WTC11 (cell line): ENCODE measurements at regions not wholly inside any gene's neighbourhood (a gene's known extent, or its start where the extent isn't known, plus 50 kb on each side); places are given as distances from the start of the nearest gene placed in this dataset.

Experiments used
- ATAC-seq: fragments of 200-7000 bp; cut with Tn5 transposase; 2 replicates; pipeline ENCODE4 v1.10.0; 2021; ENCODE audit warnings: mild to moderate bottlenecking, moderate library complexity
- CTCF ChIA-PET: fragments of 300-600 bp; sonication (Branson Sonifier 250); formaldehyde crosslinking; loops from one replicate; lab custom pipeline; 2021; ENCODE audit warnings: antibody characterized with exemption; lab: Charles Lee
- POLR2A ChIA-PET: fragments of 350-600 bp; sonication (Branson Sonifier 250); formaldehyde crosslinking; loops from one replicate; lab custom pipeline; 2021; ENCODE audit warnings: antibody characterized with exemption; lab: Charles Lee
- DNase-seq: peaks from one replicate; pipeline ENCODE4 v3.0.0; 2021; ENCODE audit warnings: low spot score
- H3K27ac Mint-ChIP-seq: 2 replicates; pipeline ENCODE4 v1.8.0; 2021; ENCODE audit warnings: mixed read lengths
- H3K27me3 Mint-ChIP-seq: 2 replicates; pipeline ENCODE4 v1.8.0; 2021; ENCODE audit warnings: low read depth, mild to moderate bottlenecking, moderate library complexity, mixed read lengths
- H3K36me3 Mint-ChIP-seq: 2 replicates; pipeline ENCODE4 v1.8.0; 2021; ENCODE audit warnings: mixed read lengths
- H3K4me1 Mint-ChIP-seq: 2 replicates; pipeline ENCODE4 v1.8.0; 2022; ENCODE audit warnings: mixed read lengths
- H3K4me3 Mint-ChIP-seq: 2 replicates; pipeline ENCODE4 v1.8.0; 2021; ENCODE audit warnings: mild to moderate bottlenecking, moderate library complexity, mixed read lengths
- H3K9me3 Mint-ChIP-seq: 2 replicates; pipeline ENCODE4 v1.8.0; 2021; ENCODE audit warnings: mixed read lengths
- AFF4 ChIP-seq: sonication (generic); formaldehyde crosslinking; IDR thresholded peaks from 2 replicates; pipeline ENCODE4 v1.8.1; 2023; ENCODE audit warnings: mild to moderate bottlenecking, missing genetic modification reagents, borderline replicate concordance
- ATF3 ChIP-seq: sonication (generic); formaldehyde crosslinking; conservative IDR thresholded peaks from 2 replicates; pipeline ENCODE4 v1.8.1; 2022; ENCODE audit warnings: mild to moderate bottlenecking, missing genetic modification reagents
- CREB1 ChIP-seq: sonication (generic); formaldehyde crosslinking; IDR thresholded peaks from 2 replicates; pipeline ENCODE4 v1.8.0; 2023; ENCODE audit warnings: mild to moderate bottlenecking, missing genetic modification reagents
- EMX1 ChIP-seq: fragments of 250-450 bp; sonication (Bioruptor Pico); IDR thresholded peaks from 2 replicates; pipeline ENCODE4 v1.8.0; 2021; ENCODE audit warnings: mild to moderate bottlenecking
- ERG ChIP-seq: fragments of 250-450 bp; sonication (Bioruptor Pico); IDR thresholded peaks from 2 replicates; pipeline ENCODE4 v1.8.0; 2021; ENCODE audit warnings: mild to moderate bottlenecking
- FOXK1 ChIP-seq: sonication (generic); formaldehyde crosslinking; IDR thresholded peaks from 2 replicates; pipeline ENCODE4 v1.8.0; 2022; ENCODE audit warnings: mild to moderate bottlenecking, moderate library complexity, missing genetic modification reagents
- FOXP4 ChIP-seq: sonication (generic); formaldehyde crosslinking; IDR thresholded peaks from 2 replicates; pipeline ENCODE4 v1.8.0; 2022; ENCODE audit warnings: mild to moderate bottlenecking, missing genetic modification reagents
- GABPB1 ChIP-seq: sonication (generic); formaldehyde crosslinking; IDR thresholded peaks from 2 replicates; pipeline ENCODE4 v1.8.1; 2023; ENCODE audit warnings: mild to moderate bottlenecking, missing genetic modification reagents
- JAZF1 ChIP-seq: fragments of 250-450 bp; sonication (Bioruptor Pico); IDR thresholded peaks from 2 replicates; pipeline ENCODE4 v1.9.0; 2021; ENCODE audit warnings: moderate library complexity, mild to moderate bottlenecking, inconsistent platforms
- JUN ChIP-seq: sonication (generic); formaldehyde crosslinking; IDR thresholded peaks from 2 replicates; pipeline ENCODE4 v1.8.0; 2023; ENCODE audit warnings: mild to moderate bottlenecking, missing genetic modification reagents
- MLX ChIP-seq: sonication (generic); formaldehyde crosslinking; IDR thresholded peaks from 2 replicates; pipeline ENCODE4 v1.8.1; 2023; ENCODE audit warnings: mild to moderate bottlenecking, missing genetic modification reagents, moderate library complexity
- NFATC4 ChIP-seq: fragments of 250-450 bp; sonication (Bioruptor Pico); IDR thresholded peaks from 2 replicates; pipeline ENCODE4 v1.9.0; 2021; ENCODE audit warnings: mild to moderate bottlenecking
- NR1H2 ChIP-seq: sonication (generic); formaldehyde crosslinking; IDR thresholded peaks from 2 replicates; pipeline ENCODE4 v1.9.0; 2021; ENCODE audit warnings: mild to moderate bottlenecking, moderate library complexity, missing genetic modification reagents
- NR2C2 ChIP-seq: sonication (generic); formaldehyde crosslinking; IDR thresholded peaks from 2 replicates; pipeline ENCODE4 v1.8.0; 2022; ENCODE audit warnings: mild to moderate bottlenecking, missing genetic modification reagents
- OVOL2 ChIP-seq: fragments of 250-450 bp; sonication (Bioruptor Pico); IDR thresholded peaks from 2 replicates; pipeline ENCODE4 v1.9.0; 2021; ENCODE audit warnings: mild to moderate bottlenecking, borderline replicate concordance
- SMAD4 ChIP-seq: sonication (generic); formaldehyde crosslinking; IDR thresholded peaks from 2 replicates; pipeline ENCODE4 v1.8.0; 2022; ENCODE audit warnings: mild to moderate bottlenecking, missing genetic modification reagents
- STAT6 ChIP-seq: sonication (generic); formaldehyde crosslinking; conservative IDR thresholded peaks from 2 replicates; pipeline ENCODE4 v1.8.1; 2023; ENCODE audit warnings: mild to moderate bottlenecking, low read depth, missing genetic modification reagents, moderate library complexity
- ZBTB21 ChIP-seq: sonication (generic); formaldehyde crosslinking; IDR thresholded peaks from 2 replicates; pipeline ENCODE4 v1.8.1; 2023; ENCODE audit warnings: mild to moderate bottlenecking, missing genetic modification reagents, borderline replicate concordance
- ZBTB43 ChIP-seq: sonication (generic); formaldehyde crosslinking; IDR thresholded peaks from 2 replicates; pipeline ENCODE4 v1.8.1; 2023; ENCODE audit warnings: mild to moderate bottlenecking, missing genetic modification reagents
- ZNF317 ChIP-seq: sonication (generic); formaldehyde crosslinking; IDR thresholded peaks from 2 replicates; pipeline ENCODE4 v1.8.1; 2023; ENCODE audit warnings: low read depth, mild to moderate bottlenecking, moderate library complexity, missing genetic modification reagents, borderline replicate concordance
- ZNF396 ChIP-seq: fragments of 250-450 bp; sonication (Bioruptor Pico); IDR thresholded peaks from 2 replicates; pipeline ENCODE4 v1.8.0; 2021; ENCODE audit warnings: mild to moderate bottlenecking, moderate library complexity, borderline replicate concordance
- ZNF423 ChIP-seq: fragments of 250-450 bp; sonication (Bioruptor Pico); IDR thresholded peaks from 2 replicates; pipeline ENCODE4 v2.1.2; 2022; ENCODE audit warnings: mild to moderate bottlenecking, moderate library complexity
- ZNF425 ChIP-seq: fragments of 250-450 bp; sonication (Bioruptor Pico); conservative IDR thresholded peaks from 2 replicates; pipeline ENCODE4 v1.9.0; 2021; ENCODE audit warnings: mild to moderate bottlenecking

GRCh38 chr2:217715484-217715883, 287.3 kb downstream of the TNS1 start:
- peaks cover 3% of the 10 kb centered on the region for H3K27me3 Mint-ChIP-seq
- ATAC-seq (no peak), DNase-seq (no peak)
- peaks cover 9% of the 10 kb centered on the region for H3K4me1 Mint-ChIP-seq
- H3K36me3 Mint-ChIP-seq: no peaks in the 10 kb centered on the region
- H3K4me3 Mint-ChIP-seq: no peak overlapping the region
- H3K27ac Mint-ChIP-seq: no peak overlapping the region
- ChIA-PET POLR2A (no interaction called here), CTCF (interaction anchor here (0.7 to 5.2 kb wide), 9 partner anchors 8 to 1033 kb away, joined by 3 to 53 read pairs (median 5); partner anchors contain the start of gene IGFBP5)
- peaks cover 3% of the 10 kb centered on the region; the same call in 1 of the 2 replicates for H3K9me3 Mint-ChIP-seq
- TF ChIP-seq ZNF396 (CRISPR knock-in tag) (no peak), ZBTB21 (CRISPR knock-in tag) (no peak), ZNF423 (CRISPR knock-in tag) (no peak), SMAD4 (no peak), CREB1 (no peak), JUN (CRISPR knock-in tag) (no peak), ZNF317 (CRISPR knock-in tag) (no peak), NR2C2 (no peak), NFATC4 (CRISPR knock-in tag) (no peak), AFF4 (no peak), MLX (no peak), EMX1 (CRISPR knock-in tag) (no peak), ATF3 (no peak), JAZF1 (CRISPR knock-in tag) (no peak), GABPB1 (CRISPR knock-in tag) (no peak), NR1H2 (no peak), STAT6 (no peak)

- DNase-seq (no peak), ATAC-seq (peak; percentile 13; the same call in 1 of the 2 replicates)
- POLR2A ChIA-PET: no interaction called here
- H3K4me3 Mint-ChIP-seq: no peak overlapping the region
- H3K27me3 Mint-ChIP-seq: peaks cover 3% of the 10 kb centered on the region
- no peaks in the 10 kb centered on the region for H3K36me3 Mint-ChIP-seq
- H3K27ac Mint-ChIP-seq: no peak overlapping the region
- H3K9me3 Mint-ChIP-seq: peaks cover 6% of the 10 kb centered on the region
- H3K4me1 Mint-ChIP-seq: peaks cover 13% of the 10 kb centered on the region
- CTCF ChIA-PET: interaction anchor here (0.8 to 5.2 kb wide), 8 partner anchors 10 to 921 kb away, joined by 3 to 53 read pairs (median 6); no protein-coding TSS in a partner anchor
- TF ChIP-seq OVOL2: no peak
- no peak for TF ChIP-seq ERG (CRISPR knock-in tag)
- TF ChIP-seq FOXK1 (CRISPR knock-in tag): no peak
- TF ChIP-seq ZNF425: no peak
- no peak for TF ChIP-seq ZBTB43 (CRISPR knock-in tag)
- TF ChIP-seq FOXP4 (CRISPR knock-in tag): no peak
- TF ChIP-seq ZBTB21 (CRISPR knock-in tag): no peak
These were observed 288.5 kb downstream of the TNS1 start for GRCh38 chr2:217714287-217714751.
